SK-N-SH treated with all-trans-retinoic acid at 6 μM for 48 hours (cell line): ENCODE measurements at regions not wholly inside any gene's neighbourhood (a gene's known extent, or its start where the extent isn't known, plus 50 kb on each side); places are given as distances from the start of the nearest gene placed in this dataset.
"Not testable (repeated sequence)": the region's sequence is repeated elsewhere in the genome, so short reads cannot be mapped to it uniquely, and the experiment has no call there.

Source experiments
- ATAC-seq: fragments of 200-7000 bp; cut with Tn5 transposase; 3 replicates; pipeline ENCODE4 v1.9.1; 2020; ENCODE audit warnings: mild to moderate bottlenecking, moderate library complexity
- ARNTL ChIP-seq: fragments of 450-650 bp; formaldehyde crosslinking; IDR thresholded peaks from 2 replicates; pipeline ENCODE4 v1.5.0; 2020; ENCODE audit warnings: low read depth, mild to moderate bottlenecking, moderate library complexity, borderline replicate concordance
- BACH2 ChIP-seq: fragments of 250-450 bp; sonication (Bioruptor Pico); IDR thresholded peaks from 2 replicates; pipeline ENCODE4 v1.9.0; 2021; ENCODE audit warnings: mild to moderate bottlenecking, borderline replicate concordance
- CREB5 ChIP-seq: fragments of 250-450 bp; sonication (Bioruptor Pico); IDR thresholded peaks from 2 replicates; pipeline ENCODE4 v1.5.1; 2020; ENCODE audit warnings: low read depth, mild to moderate bottlenecking, moderate library complexity
- CSDC2 ChIP-seq: fragments of 250-450 bp; sonication (Bioruptor Pico); IDR thresholded peaks from 2 replicates; pipeline ENCODE4 v1.5.0; 2020; ENCODE audit warnings: mild to moderate bottlenecking, moderate library complexity
- CSRNP3 ChIP-seq: fragments of 250-450 bp; sonication (Bioruptor Pico); IDR thresholded peaks from 2 replicates; pipeline ENCODE4 v1.5.1; 2021; ENCODE audit warnings: mild to moderate bottlenecking, moderate library complexity
- ESRRG ChIP-seq: fragments of 250-450 bp; sonication (Bioruptor Pico); IDR thresholded peaks from 2 replicates; pipeline ENCODE4 v1.6.1; 2021; ENCODE audit warnings: mild to moderate bottlenecking
- GLIS3 ChIP-seq: fragments of 250-450 bp; sonication (Bioruptor Pico); IDR thresholded peaks from 2 replicates; pipeline ENCODE4 v1.5.0; 2020; ENCODE audit warnings: mild to moderate bottlenecking, moderate library complexity
- ISL1 ChIP-seq: fragments of 250-450 bp; sonication (Bioruptor Pico); IDR thresholded peaks from 2 replicates; pipeline ENCODE4 v2.1.2; 2022; ENCODE audit warnings: mild to moderate bottlenecking, moderate library complexity
- PATZ1 ChIP-seq: fragments of 250-450 bp; sonication (Bioruptor Pico); IDR thresholded peaks from 2 replicates; pipeline ENCODE4 v1.8.0; 2020; ENCODE audit warnings: mild to moderate bottlenecking, moderate library complexity, borderline replicate concordance
- PPARA ChIP-seq: fragments of 250-450 bp; sonication (Bioruptor Pico); IDR thresholded peaks from 2 replicates; pipeline ENCODE4 v1.5.0; 2020; ENCODE audit warnings: mild to moderate bottlenecking, borderline replicate concordance
- RARB ChIP-seq: fragments of 250-450 bp; sonication (Bioruptor Pico); IDR thresholded peaks from 2 replicates; pipeline ENCODE4 v1.8.0; 2021; ENCODE audit warnings: mild to moderate bottlenecking, moderate library complexity
- SNAI2 ChIP-seq: fragments of 250-450 bp; sonication (Bioruptor Pico); IDR thresholded peaks from 2 replicates; pipeline ENCODE4 v1.5.0; 2020; ENCODE audit warnings: mild to moderate bottlenecking, moderate library complexity
- TOX ChIP-seq: fragments of 250-450 bp; sonication (Bioruptor Pico); IDR thresholded peaks from 2 replicates; pipeline ENCODE4 v1.8.0; 2021; ENCODE audit warnings: mild to moderate bottlenecking, moderate library complexity, borderline replicate concordance
- TSHZ2 ChIP-seq: fragments of 250-450 bp; sonication (Bioruptor Pico); IDR thresholded peaks from 2 replicates; pipeline ENCODE4 v1.5.0; 2020; ENCODE audit warnings: mild to moderate bottlenecking, moderate library complexity
- ZFP3 ChIP-seq: fragments of 250-450 bp; sonication (Bioruptor Pico); IDR thresholded peaks from 2 replicates; pipeline ENCODE4 v1.5.0; 2020; ENCODE audit warnings: mild to moderate bottlenecking, moderate library complexity
- ZFP30 ChIP-seq: fragments of 450-650 bp; formaldehyde crosslinking; IDR thresholded peaks from 2 replicates; pipeline ENCODE4 v1.5.0; 2022; ENCODE audit warnings: mild to moderate bottlenecking, moderate library complexity
- ZNF70 ChIP-seq: fragments of 450-650 bp; formaldehyde crosslinking; IDR thresholded peaks from 2 replicates; pipeline ENCODE4 v1.5.0; 2020; ENCODE audit warnings: mild to moderate bottlenecking, moderate library complexity

- ATAC-seq = no peak
- no peak for TF ChIP-seq ARNTL (CRISPR knock-in tag)
- TF ChIP-seq, all 23 proteins: peak for 0
These were observed 118.3 kb downstream of the MTHFS start for GRCh38 chr15:79778378-79778990.

- TF ChIP-seq BACH2 = no peak
- no peak for TF ChIP-seq ZFP3
- no peak for TF ChIP-seq ZNF70 (CRISPR knock-in tag)
- no peak for TF ChIP-seq ARNTL (CRISPR knock-in tag)
- no peak for TF ChIP-seq PPARA (CRISPR knock-in tag)
- TF ChIP-seq CSDC2 (CRISPR knock-in tag) = no peak
- TF ChIP-seq TOX (CRISPR knock-in tag) = no peak
- no peak for TF ChIP-seq RARB
- TF ChIP-seq TSHZ2 = no peak
- no peak for TF ChIP-seq GLIS3 (CRISPR knock-in tag)
- no peak for TF ChIP-seq ISL1 (CRISPR knock-in tag)
- no peak for TF ChIP-seq CSRNP3 (CRISPR knock-in tag)
- TF ChIP-seq CREB5 (CRISPR knock-in tag) = no peak
- TF ChIP-seq ZFP30 = no peak
- no peak for TF ChIP-seq ESRRG (CRISPR knock-in tag)
- no peak for TF ChIP-seq PATZ1 (CRISPR knock-in tag)
- TF ChIP-seq SNAI2 (CRISPR knock-in tag) = no peak
- ATAC-seq = no peak
These were observed 117.1 kb downstream of the MTHFS start for GRCh38 chr15:79779746-79780145.

GRCh38 chr15:79782307-79782706 lies 114.5 kb downstream of the MTHFS start:
- ATAC-seq = not testable (repeated sequence)
